ENCODE measurements at regions not wholly inside any gene's neighbourhood (a gene's known extent, or its start where the extent isn't known, plus 50 kb on each side); places are given as distances from the start of the nearest gene placed in this dataset.

- TF ChIP-seq ZNF462 (CRISPR knock-in tag; IDR thresholded peaks at IDR 0.05) (no peak), REST (IDR thresholded peaks at IDR 0.05; ENCODE audit: unreplicated experiment) (no peak), POLR2AphosphoS5 (IDR thresholded peaks at IDR 0.05; ENCODE audit: low read depth) (no peak), ZNF331 (CRISPR knock-in tag; IDR thresholded peaks at IDR 0.05; ENCODE audit: low read depth) (no peak), EZH2phosphoT487 (IDR thresholded peaks at IDR 0.05; ENCODE audit: unreplicated experiment) (no peak), EZH2 (IDR thresholded peaks at IDR 0.05; ENCODE audit: low read depth, unreplicated experiment) (no peak), STAT1 (IDR thresholded peaks at IDR 0.05; ENCODE audit: unreplicated experiment) (no peak), ZNF114 (CRISPR knock-in tag; IDR thresholded peaks at IDR 0.05) (no peak), NANOG (IDR thresholded peaks at IDR 0.05; ENCODE audit: borderline replicate concordance) (no peak)
Observed at GRCh38 chr3:635393-635792, 438.8 kb downstream of the CHL1 start (continued).

Measured in GM23338 (cell line).